DND-41 (cell line): ENCODE measurements at regions not wholly inside any gene's neighbourhood (a gene's known extent, or its start where the extent isn't known, plus 50 kb on each side); places are given as distances from the start of the nearest gene placed in this dataset.

ENCODE experiments used
- EZH2 ChIP-seq: IDR thresholded peaks from 3 replicates; pipeline ENCODE4 v1.6.1; 2012; ENCODE audit warnings: borderline replicate concordance, low read depth, mild to moderate bottlenecking, moderate library complexity, low read length, inconsistent platforms; ENCODE audit not compliant: severe bottlenecking
- TF ChIP-seq, protein P1 (sequence below): IDR thresholded peaks from 2 replicates; pipeline ENCODE4 v1.5.1; 2012; ENCODE audit warnings: borderline replicate concordance, low read length, moderate library complexity, mild to moderate bottlenecking; ENCODE audit not compliant: poor library complexity, severe bottlenecking; ENCODE audit errors: extremely low read depth

DNA sequence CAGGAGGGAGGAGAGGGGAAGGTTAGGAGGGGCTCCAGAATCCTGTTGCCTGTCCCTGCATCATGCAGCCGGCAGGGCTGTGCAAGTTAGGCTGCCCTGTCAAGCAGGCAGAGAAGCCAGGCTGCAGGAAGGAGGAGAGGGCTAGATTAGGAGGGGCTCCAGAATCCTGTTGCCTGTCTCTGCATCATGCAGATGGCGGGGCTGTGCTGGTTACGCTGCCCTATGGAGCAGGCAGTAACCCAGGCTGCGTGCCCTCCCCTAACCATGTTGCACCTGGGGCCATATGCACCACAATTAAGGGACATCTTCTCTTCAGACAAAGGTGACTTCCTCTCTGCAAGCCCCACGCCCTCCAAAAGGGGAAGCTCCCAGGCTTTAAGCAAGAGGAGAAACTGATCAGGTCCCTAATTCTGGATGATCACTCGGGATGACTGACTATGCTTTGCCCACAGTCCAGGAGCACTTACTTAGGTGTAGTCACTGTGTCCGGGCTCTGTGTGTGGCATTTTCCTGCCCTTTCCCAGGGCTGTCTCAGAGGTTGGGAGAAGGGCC lies 457.4 kb downstream of the SETD4 start:
- TF ChIP-seq, protein P1, sequence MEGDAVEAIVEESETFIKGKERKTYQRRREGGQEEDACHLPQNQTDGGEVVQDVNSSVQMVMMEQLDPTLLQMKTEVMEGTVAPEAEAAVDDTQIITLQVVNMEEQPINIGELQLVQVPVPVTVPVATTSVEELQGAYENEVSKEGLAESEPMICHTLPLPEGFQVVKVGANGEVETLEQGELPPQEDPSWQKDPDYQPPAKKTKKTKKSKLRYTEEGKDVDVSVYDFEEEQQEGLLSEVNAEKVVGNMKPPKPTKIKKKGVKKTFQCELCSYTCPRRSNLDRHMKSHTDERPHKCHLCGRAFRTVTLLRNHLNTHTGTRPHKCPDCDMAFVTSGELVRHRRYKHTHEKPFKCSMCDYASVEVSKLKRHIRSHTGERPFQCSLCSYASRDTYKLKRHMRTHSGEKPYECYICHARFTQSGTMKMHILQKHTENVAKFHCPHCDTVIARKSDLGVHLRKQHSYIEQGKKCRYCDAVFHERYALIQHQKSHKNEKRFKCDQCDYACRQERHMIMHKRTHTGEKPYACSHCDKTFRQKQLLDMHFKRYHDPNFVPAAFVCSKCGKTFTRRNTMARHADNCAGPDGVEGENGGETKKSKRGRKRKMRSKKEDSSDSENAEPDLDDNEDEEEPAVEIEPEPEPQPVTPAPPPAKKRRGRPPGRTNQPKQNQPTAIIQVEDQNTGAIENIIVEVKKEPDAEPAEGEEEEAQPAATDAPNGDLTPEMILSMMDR: no peak
- no peak for TF ChIP-seq EZH2
